GM18520 (cell line): ENCODE measurements at regions not wholly inside any gene's neighbourhood (a gene's known extent, or its start where the extent isn't known, plus 50 kb on each side); places are given as distances from the start of the nearest gene placed in this dataset.

Experiments used
- ATAC-seq: cut with Tn5 transposase; IDR thresholded peaks from one replicate; pipeline ENCODE4 v1.9.1; 2021; ENCODE audit not compliant: unreplicated experiment

DNA sequence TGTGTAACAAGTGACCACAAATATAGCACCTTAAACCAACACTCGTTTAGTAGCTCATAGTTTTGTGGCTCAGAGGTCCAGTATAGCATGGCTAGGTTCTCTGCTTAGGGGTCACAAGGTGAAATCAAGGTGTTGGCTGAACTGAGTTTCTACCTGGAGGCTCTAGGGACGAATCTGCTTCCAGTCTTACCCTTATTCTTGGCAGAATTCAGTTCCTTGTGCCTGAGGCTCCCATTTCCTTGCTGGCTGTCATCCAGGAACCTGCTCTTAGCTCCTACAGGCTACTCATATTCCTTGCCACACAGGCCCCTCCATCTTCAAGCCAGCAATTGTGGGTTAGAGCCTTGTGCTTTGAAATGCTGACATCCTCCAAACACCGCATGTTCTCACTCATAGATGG lies 212.3 kb upstream of the CDH13 start:
- no peak for ATAC-seq

- no peak for ATAC-seq
Measured at GRCh38 chr16:82412770-82413169, 214.0 kb upstream of the CDH13 start.

DNA sequence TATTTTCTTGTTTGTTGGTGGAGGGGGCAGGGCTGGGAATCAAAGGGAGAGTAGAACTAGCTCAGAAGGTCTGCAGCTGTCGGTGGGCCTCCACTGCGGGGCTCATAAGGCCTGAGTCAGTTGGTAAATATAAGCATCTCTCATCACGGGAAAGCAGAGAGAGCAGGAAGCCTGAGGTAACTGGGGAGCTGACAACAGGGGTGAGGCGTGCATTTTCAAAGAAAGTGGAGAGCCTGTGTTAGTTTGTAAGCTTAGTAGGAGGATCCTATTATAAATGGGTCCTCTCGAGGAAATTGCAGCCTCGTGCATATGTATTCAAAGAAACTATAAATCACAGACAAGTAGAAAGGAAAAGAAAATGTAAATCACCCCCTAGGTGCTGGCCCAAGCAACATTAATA lies 221.0 kb upstream of the CDH13 start:
- ATAC-seq, result no peak

DNA sequence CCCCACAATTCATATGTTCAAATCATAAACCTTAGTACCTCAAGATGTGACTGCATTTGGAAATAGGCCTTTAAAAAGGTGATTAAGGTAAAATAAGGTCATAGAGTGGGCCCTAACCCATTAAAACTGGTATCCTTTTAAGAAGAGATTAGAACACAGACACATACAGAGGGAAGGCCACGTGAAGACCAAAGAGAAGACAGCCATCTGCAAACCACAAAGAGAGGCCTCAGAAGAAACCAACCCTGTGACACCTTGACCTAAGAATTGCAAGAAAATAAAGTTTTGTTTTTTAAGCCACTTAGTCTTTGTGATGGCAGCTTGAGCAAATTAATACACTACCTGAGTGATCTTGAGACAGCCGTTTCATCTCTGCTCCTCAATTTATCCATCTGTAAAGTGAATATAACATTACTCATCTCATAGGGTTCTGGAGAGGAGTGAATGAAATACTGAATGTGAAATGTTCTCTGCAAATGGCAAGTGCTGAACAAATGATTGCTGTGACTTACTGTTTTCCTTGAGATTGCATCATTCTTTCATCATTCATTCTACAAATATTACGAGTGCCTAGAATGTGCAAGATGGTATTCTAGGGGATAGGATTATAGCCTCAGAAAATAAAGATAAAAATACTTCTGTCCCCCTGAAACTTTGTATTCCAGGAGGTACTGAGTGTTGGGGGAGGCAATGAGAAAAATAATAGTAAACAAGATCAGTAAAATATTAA lies 222.0 kb upstream of the CDH13 start:
- ATAC-seq, result no peak

DNA sequence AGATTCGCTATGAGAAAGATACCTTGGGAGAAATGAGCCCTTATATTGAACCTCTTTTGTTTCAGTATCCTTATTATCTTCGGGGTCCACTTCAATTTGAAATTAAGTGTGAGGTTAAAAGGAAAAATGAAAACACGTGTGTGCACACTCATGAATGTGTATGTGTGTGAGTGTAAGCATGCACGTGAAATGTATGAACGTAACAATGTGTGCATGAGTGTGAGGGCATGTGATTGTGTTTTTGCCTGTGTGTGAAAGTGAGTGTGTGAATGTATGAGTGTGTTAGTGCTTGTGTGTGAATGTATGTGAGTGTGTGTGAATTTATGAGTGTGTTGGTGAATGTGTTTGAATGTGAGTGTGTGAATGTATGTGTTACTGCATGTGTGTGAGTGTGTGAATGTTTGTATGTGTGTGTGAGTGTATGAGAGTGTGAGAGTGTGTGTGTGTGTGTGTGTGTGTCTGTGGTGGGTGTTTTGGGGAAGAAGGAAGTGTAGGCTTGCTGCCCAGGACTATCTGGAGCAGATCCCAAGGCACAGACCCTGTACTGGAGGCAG lies 224.0 kb upstream of the CDH13 start:
- ATAC-seq, result no peak

GRCh38 chr16:82400046-82400445 lies 226.7 kb upstream of the CDH13 start:
- ATAC-seq, result no peak

DNA sequence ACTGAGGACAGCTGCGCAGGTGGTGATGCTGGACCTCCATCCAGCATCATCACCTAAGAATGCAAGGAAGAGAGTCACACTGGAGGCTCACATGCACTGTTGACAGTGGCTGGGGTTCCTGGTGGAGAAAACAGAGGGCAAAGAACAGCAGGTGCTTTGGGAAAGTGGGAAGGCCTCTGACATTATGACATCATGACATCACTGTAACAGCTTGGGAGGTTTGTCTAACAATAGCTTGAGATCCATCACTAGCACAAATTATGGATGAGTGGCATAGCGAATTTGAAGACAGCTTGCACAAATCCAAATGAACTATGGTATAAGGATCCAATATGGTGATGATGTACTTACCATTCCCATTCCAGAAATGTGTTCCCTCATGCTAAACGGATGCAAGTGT lies 226.5 kb upstream of the MPHOSPH6 start:
- ATAC-seq, result no peak

GRCh38 chr16:82395212-82395611 lies 225.2 kb upstream of the MPHOSPH6 start:
- no peak for ATAC-seq

- no peak for ATAC-seq
Measured at GRCh38 chr16:82391690-82392089, 221.7 kb upstream of the MPHOSPH6 start.

DNA sequence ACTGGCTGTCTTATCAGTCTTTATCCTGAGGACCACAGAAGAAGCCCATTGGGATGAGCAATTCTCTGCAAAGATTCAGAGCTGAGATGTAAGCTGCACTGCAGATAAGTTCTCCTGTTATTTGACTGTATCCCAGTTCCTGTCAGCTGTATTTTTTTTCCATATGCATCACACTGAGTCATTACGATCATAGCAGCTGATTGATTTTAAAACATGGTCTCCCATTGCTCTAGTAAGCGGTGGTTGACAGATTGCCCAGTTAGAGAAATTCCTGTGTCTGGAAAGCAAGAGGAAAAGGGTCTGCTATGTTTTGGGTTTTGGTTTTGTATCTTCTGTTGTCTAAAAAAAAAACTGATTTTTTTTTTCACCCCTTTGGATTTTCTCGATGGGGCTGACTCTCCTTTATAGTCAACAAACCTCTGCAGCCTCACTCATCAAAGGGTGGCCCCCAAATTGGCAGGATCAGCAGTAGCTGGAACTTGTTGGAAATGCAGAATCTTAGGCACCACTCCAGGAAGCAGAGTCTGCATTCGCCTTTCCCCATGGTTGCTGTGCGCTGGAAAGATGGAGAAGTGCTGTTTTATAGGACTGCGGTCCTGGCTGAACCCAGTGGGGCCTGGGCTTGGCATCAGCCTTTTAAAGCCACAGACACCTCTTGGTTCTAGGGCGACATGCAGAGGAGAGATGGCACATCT lies 220.1 kb upstream of the MPHOSPH6 start:
- ATAC-seq, result no peak

DNA sequence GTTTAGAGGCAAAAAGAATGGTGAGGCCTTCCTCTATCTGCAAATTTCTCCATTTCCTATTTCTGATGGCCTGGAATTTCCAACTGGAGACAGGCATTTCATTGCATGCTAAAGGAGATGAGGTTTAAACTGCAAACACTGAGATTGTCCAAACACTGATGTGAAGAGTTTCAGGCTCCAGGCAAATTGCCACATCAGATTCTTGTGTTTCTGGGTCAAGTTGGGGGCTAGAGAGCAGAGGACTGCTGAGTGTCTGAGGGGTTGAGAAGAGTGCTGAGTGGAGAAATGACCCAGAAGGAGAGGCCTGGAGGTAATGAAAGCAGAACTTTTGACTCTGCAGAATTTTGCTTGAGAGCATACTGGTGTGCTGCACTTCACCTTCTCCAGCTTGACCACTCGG lies 216.7 kb upstream of the MPHOSPH6 start:
- ATAC-seq, result no peak

GRCh38 chr16:82384949-82385348 lies 214.9 kb upstream of the MPHOSPH6 start:
- no peak for ATAC-seq

DNA sequence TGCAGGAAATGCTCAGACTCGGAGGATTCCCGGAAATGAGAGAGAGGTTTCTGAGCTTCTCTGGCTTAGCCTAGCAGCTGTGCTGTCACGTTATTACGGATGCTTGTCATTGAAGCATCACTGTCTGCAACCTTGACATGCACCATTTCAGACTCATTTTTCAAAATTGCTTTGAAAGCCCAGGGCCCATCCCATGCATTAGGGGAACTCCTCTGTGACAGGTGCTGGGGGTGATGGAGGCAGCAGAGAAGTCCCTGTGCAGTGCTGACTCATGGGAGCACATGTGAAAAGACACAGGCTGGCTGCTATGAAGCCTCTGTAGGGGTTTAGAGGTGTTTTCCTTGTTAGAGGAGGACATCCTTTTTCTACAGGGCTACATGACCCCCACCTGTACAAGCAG lies 214.0 kb upstream of the MPHOSPH6 start:
- no peak for ATAC-seq

GRCh38 chr16:82382521-82382920 lies 212.5 kb upstream of the MPHOSPH6 start:
- ATAC-seq, result no peak

GRCh38 chr16:82379551-82379950 lies 209.5 kb upstream of the MPHOSPH6 start:
- no peak for ATAC-seq

DNA sequence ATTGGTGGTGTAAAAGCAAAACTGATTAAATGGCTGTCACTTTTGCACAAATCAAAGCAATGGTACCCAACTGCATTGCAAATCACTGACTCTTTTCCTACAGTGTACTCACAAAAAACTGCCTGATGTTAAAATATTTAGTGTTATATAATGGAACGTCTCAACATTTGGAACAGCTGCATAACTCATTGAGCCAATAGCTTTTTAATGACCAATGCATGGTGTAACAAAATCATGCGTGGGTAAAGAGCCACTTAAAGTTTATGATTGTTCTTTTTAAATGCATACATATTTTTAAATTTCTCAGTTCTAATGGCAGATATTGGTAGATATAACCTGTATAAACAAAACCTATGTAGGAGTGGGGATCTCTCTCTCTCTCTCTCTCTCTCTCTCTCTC lies 204.0 kb upstream of the MPHOSPH6 start:
- ATAC-seq, result no peak

- ATAC-seq, result no peak
Measured at GRCh38 chr16:82370282-82370681, 200.3 kb upstream of the MPHOSPH6 start.

- no peak for ATAC-seq
Measured at GRCh38 chr16:82368041-82368440, 198.0 kb upstream of the MPHOSPH6 start.

DNA sequence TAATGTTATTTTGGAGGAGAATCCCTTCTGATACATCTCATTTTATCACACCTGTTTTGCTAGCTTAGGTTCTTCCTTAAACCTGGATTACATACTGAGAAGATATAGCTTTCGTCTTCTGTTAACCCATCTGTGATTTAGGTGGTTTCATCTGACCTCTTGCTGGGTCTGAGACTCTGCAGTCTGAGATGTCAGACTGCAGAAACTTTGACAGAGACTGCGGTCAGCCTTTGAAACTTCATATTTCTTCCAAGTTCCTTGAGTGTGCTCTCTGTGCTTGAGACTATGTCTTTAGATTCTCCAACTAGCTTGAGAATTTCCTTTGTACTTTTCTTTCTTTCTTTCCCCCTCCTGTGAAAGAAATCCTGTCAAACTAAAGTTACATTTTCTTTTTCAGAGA lies 196.4 kb upstream of the MPHOSPH6 start:
- no peak for ATAC-seq

DNA sequence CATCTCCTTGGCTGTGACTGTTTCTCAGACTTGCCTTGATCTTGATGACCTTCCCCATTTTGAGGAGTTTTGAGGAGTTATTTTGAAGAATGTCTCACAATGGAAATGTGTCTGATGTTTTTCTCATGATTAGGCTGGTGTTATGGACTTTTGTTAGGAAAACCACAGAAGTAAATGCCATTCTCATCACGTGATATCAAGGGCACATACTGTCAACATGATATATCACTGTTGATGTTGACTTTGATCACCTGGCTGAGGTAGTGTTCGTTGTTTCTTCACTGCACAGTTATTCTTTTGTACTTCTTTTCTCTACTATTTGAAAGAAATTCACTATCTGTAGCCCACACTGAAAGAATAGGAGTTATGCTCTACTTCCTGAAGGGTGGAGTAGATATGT lies 194.7 kb upstream of the MPHOSPH6 start:
- no peak for ATAC-seq

- no peak for ATAC-seq
Measured at GRCh38 chr16:82363026-82363816, 193.2 kb upstream of the MPHOSPH6 start.

- ATAC-seq, result no peak
Measured at GRCh38 chr16:82361885-82362284, 191.9 kb upstream of the MPHOSPH6 start.
